ENCODE measurements at regions not wholly inside any gene's neighbourhood (a gene's known extent, or its start where the extent isn't known, plus 50 kb on each side); places are given as distances from the start of the nearest gene placed in this dataset.

GRCh38 chr3:157820157-157820517, 286.1 kb downstream of the SHOX2 start:
- Histone ChIP-seq H3K36me3 (ENCODE audit: insufficient read depth) (no peaks in the 10 kb centered on the region), H3K4me2 (no peak overlapping the region), H2AFZ (ENCODE audit: low read depth) (no peak overlapping the region), H3K4me1 (ENCODE audit: low read depth, poor library complexity, severe bottlenecking) (no peaks in the 10 kb centered on the region), H3K27ac (no peak overlapping the region), H3K4me3 (IDR thresholded peaks at IDR 0.05; ENCODE audit: insufficient read depth, low read depth, low read length) (no peak overlapping the region), H3K9ac (no peak overlapping the region), H3K79me2 (ENCODE audit: insufficient read depth, low read depth) (no peaks in the 10 kb centered on the region), H4K20me1 (ENCODE audit: insufficient read depth) (no peaks in the 10 kb centered on the region), H3K27me3 (ENCODE audit: insufficient read depth, low read depth) (no peaks in the 10 kb centered on the region)
- no peak for TF ChIP-seq CTCF (conservative IDR thresholded peaks at IDR 0.05; ENCODE audit: low read depth, low read length)

- Histone ChIP-seq H3K4me1 (ENCODE audit: low read depth, poor library complexity, severe bottlenecking) (no peaks in the 10 kb centered on the region), H3K79me2 (ENCODE audit: insufficient read depth, low read depth) (no peaks in the 10 kb centered on the region), H3K9ac (no peak overlapping the region), H3K4me3 (IDR thresholded peaks at IDR 0.05; ENCODE audit: insufficient read depth, low read depth, low read length) (no peak overlapping the region), H3K27me3 (ENCODE audit: insufficient read depth, low read depth) (no peaks in the 10 kb centered on the region), H3K27ac (no peak overlapping the region), H3K4me2 (no peak overlapping the region), H2AFZ (ENCODE audit: low read depth) (no peak overlapping the region), H4K20me1 (ENCODE audit: insufficient read depth) (no peaks in the 10 kb centered on the region), H3K36me3 (ENCODE audit: insufficient read depth) (no peaks in the 10 kb centered on the region)
- no peak for TF ChIP-seq CTCF (conservative IDR thresholded peaks at IDR 0.05; ENCODE audit: low read depth, low read length)
Measured at GRCh38 chr3:157819270-157820156, 286.7 kb downstream of the SHOX2 start.

- TF ChIP-seq CTCF (conservative IDR thresholded peaks at IDR 0.05; ENCODE audit: low read depth, low read length), result no peak
- H3K4me3 ChIP-seq (IDR thresholded peaks at IDR 0.05; ENCODE audit: insufficient read depth, low read depth, low read length), result no peak overlapping the region
- H3K79me2 ChIP-seq (ENCODE audit: insufficient read depth, low read depth), result no peaks in the 10 kb centered on the region
- H3K27me3 ChIP-seq (ENCODE audit: insufficient read depth, low read depth), result no peaks in the 10 kb centered on the region
- H3K4me2 ChIP-seq, result no peak overlapping the region
- H3K4me1 ChIP-seq (ENCODE audit: low read depth, poor library complexity, severe bottlenecking), result no peaks in the 10 kb centered on the region
- H2AFZ ChIP-seq (ENCODE audit: low read depth), result no peak overlapping the region
- H3K27ac ChIP-seq, result no peak overlapping the region
- no peaks in the 10 kb centered on the region for H3K36me3 ChIP-seq (ENCODE audit: insufficient read depth)
- H4K20me1 ChIP-seq (ENCODE audit: insufficient read depth), result no peaks in the 10 kb centered on the region
- no peak overlapping the region for H3K9ac ChIP-seq
Measured at GRCh38 chr3:157816896-157817295, 289.3 kb downstream of the SHOX2 start.

- Histone ChIP-seq H3K27ac (no peak overlapping the region), H3K4me3 (IDR thresholded peaks at IDR 0.05; ENCODE audit: insufficient read depth, low read depth, low read length) (no peak overlapping the region), H2AFZ (ENCODE audit: low read depth) (no peak overlapping the region), H3K9ac (no peak overlapping the region), H3K4me2 (no peak overlapping the region), H3K36me3 (ENCODE audit: insufficient read depth) (no peaks in the 10 kb centered on the region), H3K79me2 (ENCODE audit: insufficient read depth, low read depth) (no peaks in the 10 kb centered on the region), H4K20me1 (ENCODE audit: insufficient read depth) (no peaks in the 10 kb centered on the region), H3K27me3 (ENCODE audit: insufficient read depth, low read depth) (no peaks in the 10 kb centered on the region), H3K4me1 (ENCODE audit: low read depth, poor library complexity, severe bottlenecking) (no peaks in the 10 kb centered on the region)
- no peak for TF ChIP-seq CTCF (conservative IDR thresholded peaks at IDR 0.05; ENCODE audit: low read depth, low read length)
Measured at GRCh38 chr3:157816296-157816695, 289.9 kb downstream of the SHOX2 start.

Measured in KMS-11 (cell line).